PC-3 (cell line): ENCODE measurements at regions not wholly inside any gene's neighbourhood (a gene's known extent, or its start where the extent isn't known, plus 50 kb on each side); places are given as distances from the start of the nearest gene placed in this dataset.
"Not testable (repeated sequence)": the region's sequence is repeated elsewhere in the genome, so short reads cannot be mapped to it uniquely, and the experiment has no call there.

Experiments used
- ATAC-seq: fragments of 200-7000 bp; cut with Tn5 transposase; 2 replicates; pipeline ENCODE4 v1.9.1; 2020; ENCODE audit warnings: mild to moderate bottlenecking, moderate library complexity
- BruUV-seq: library from RNA; stranded (reverse); fragments of 400-500 nt; replicated peaks from 2 replicates; lab custom pipeline; 2021; lab: Mats Ljungman, UMichigan
- CTCF ChIA-PET: fragments of 300-600 bp; sonication (Branson Sonifier 250); formaldehyde crosslinking; loops from one replicate; lab custom pipeline; 2022; ENCODE audit warnings: antibody characterized with exemption; lab: Charles Lee
- POLR2A ChIA-PET: fragments of 300-600 bp; sonication (Branson Sonifier 250); formaldehyde crosslinking; loops from one replicate; lab custom pipeline; 2022; ENCODE audit warnings: antibody characterized with exemption; ENCODE audit not compliant: unreplicated experiment; lab: Charles Lee
- DNase-seq: peaks from one replicate; pipeline ENCODE4 v3.0.0-alpha.2; 2015
- H2AFZ ChIP-seq: fragments of 300-600 bp; sonication (generic); 2 replicates; pipeline ENCODE4 v1.6.0; 2016; ENCODE audit warnings: antibody characterized with exemption, low read length
- H3F3A ChIP-seq: fragments of 300-600 bp; sonication (generic); one replicate; pipeline ENCODE4 v1.6.0; 2017; ENCODE audit warnings: antibody characterized with exemption, low read length, control low read depth, mild to moderate bottlenecking; ENCODE audit not compliant: unreplicated experiment
- H3K27ac ChIP-seq: fragments of 300-600 bp; sonication (generic); 2 replicates; pipeline ENCODE4 v1.5.1; 2016; ENCODE audit warnings: mild to moderate bottlenecking, low read length
- H3K27me3 ChIP-seq: fragments of 300-600 bp; sonication (generic); 2 replicates; pipeline ENCODE4 v1.6.1; 2016; ENCODE audit warnings: low read length, mixed read lengths
- H3K36me3 ChIP-seq: fragments of 300-600 bp; sonication (generic); 2 replicates; pipeline ENCODE4 v1.6.1; 2016; ENCODE audit warnings: low read depth, mixed run types, low read length, mixed read lengths
- H3K4me1 ChIP-seq: fragments of 300-600 bp; sonication (generic); 2 replicates; pipeline ENCODE4 v1.5.1; 2016; ENCODE audit warnings: low read length; ENCODE audit not compliant: insufficient read depth
- H3K4me2 ChIP-seq: fragments of 300-600 bp; sonication (generic); 2 replicates; pipeline ENCODE4 v1.6.0; 2016; ENCODE audit warnings: low read length
- H3K4me3 ChIP-seq: fragments of 300-600 bp; sonication (generic); 2 replicates; pipeline ENCODE4 v1.5.1; 2016; ENCODE audit warnings: mild to moderate bottlenecking, low read length, mixed read lengths
- H3K79me2 ChIP-seq: fragments of 300-600 bp; sonication (generic); 2 replicates; pipeline ENCODE4 v1.6.1; 2017; ENCODE audit warnings: low read length, mixed read lengths
- H3K9ac ChIP-seq: fragments of 300-600 bp; sonication (generic); 2 replicates; pipeline ENCODE4 v1.6.0; 2016; ENCODE audit warnings: mild to moderate bottlenecking, low read length
- H3K9me2 ChIP-seq: fragments of 300-600 bp; sonication (generic); replicated peaks from 2 replicates; pipeline ENCODE4 v1.6.1; 2016; ENCODE audit warnings: mixed run types, low read length, mixed read lengths
- H3K9me3 ChIP-seq: fragments of 300-600 bp; sonication (generic); 2 replicates; pipeline ENCODE4 v1.6.1; 2016; ENCODE audit warnings: low read length, mixed read lengths
- H4K20me1 ChIP-seq: fragments of 300-600 bp; sonication (generic); 2 replicates; pipeline ENCODE4 v1.6.1; 2016; ENCODE audit warnings: low read length, mixed read lengths
- EZH2 ChIP-seq: fragments of 300-600 bp; sonication (generic); IDR thresholded peaks from one replicate; pipeline ENCODE4 v1.6.1; 2017; ENCODE audit warnings: antibody characterized with exemption, mild to moderate bottlenecking, low read length; ENCODE audit not compliant: unreplicated experiment
- EZH2phosphoT487 ChIP-seq: fragments of 300-600 bp; sonication (generic); IDR thresholded peaks from 2 replicates; pipeline ENCODE4 v1.6.1; 2018; ENCODE audit warnings: mild to moderate bottlenecking, antibody characterized with exemption, low read length, borderline replicate concordance
- intact Hi-C: fragments of 100-400 bp; cut with micrococcal nuclease; formaldehyde crosslinking; loops from 2 replicates; pipeline ENCODE4 v1.9.0; 2023
- TF ChIP-seq, protein P1 (sequence below): fragments of 300-600 bp; sonication (generic); conservative IDR thresholded peaks from 2 replicates; pipeline ENCODE4 v1.5.1; 2017; ENCODE audit warnings: antibody characterized with exemption, low read depth, mild to moderate bottlenecking, low read length

DNA sequence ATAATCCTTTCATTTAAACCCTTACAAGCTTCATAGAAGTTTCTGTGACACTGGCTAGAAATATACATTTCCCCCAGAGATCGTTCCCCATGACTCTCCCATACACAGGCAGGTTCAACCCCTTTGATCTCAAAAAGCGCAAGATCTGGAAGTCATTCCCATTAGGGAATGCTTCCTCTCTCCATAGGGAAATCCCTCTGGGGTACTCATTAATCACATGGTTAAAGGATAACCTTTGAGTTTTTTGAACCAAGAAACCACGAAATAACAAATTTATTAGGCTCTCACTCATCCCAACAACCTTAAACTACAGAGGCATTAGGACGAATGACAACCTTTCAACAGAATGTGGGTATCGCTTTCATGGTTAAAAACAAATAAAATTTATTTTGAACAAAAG lies 211.9 kb upstream of the PRICKLE2 start:
- DNase-seq (no peak), ATAC-seq (no peak)
- no peak overlapping the region for H3K4me3 ChIP-seq
- no peak overlapping the region for H3K27ac ChIP-seq
- TF ChIP-seq EZH2 (no peak), EZH2phosphoT487 (no peak)
- TF ChIP-seq, protein P1, sequence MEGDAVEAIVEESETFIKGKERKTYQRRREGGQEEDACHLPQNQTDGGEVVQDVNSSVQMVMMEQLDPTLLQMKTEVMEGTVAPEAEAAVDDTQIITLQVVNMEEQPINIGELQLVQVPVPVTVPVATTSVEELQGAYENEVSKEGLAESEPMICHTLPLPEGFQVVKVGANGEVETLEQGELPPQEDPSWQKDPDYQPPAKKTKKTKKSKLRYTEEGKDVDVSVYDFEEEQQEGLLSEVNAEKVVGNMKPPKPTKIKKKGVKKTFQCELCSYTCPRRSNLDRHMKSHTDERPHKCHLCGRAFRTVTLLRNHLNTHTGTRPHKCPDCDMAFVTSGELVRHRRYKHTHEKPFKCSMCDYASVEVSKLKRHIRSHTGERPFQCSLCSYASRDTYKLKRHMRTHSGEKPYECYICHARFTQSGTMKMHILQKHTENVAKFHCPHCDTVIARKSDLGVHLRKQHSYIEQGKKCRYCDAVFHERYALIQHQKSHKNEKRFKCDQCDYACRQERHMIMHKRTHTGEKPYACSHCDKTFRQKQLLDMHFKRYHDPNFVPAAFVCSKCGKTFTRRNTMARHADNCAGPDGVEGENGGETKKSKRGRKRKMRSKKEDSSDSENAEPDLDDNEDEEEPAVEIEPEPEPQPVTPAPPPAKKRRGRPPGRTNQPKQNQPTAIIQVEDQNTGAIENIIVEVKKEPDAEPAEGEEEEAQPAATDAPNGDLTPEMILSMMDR: no peak
- H3K9me3 ChIP-seq: no peaks in the 10 kb centered on the region
- H3K79me2 ChIP-seq: no peaks in the 10 kb centered on the region
- no peaks in the 10 kb centered on the region for H3F3A ChIP-seq
- H3K4me1 ChIP-seq: no peaks in the 10 kb centered on the region
- BruUV-seq: no TSS peak
- H3K4me2 ChIP-seq: no peak overlapping the region
- ChIA-PET CTCF (no interaction called here), POLR2A (no interaction called here)
- H3K9me2 ChIP-seq: no peaks in the 10 kb centered on the region
- H3K27me3 ChIP-seq: no peaks in the 10 kb centered on the region
- intact Hi-C loops: no loop called here
- no peaks in the 10 kb centered on the region for H4K20me1 ChIP-seq
- no peak overlapping the region for H2AFZ ChIP-seq
- no peaks in the 10 kb centered on the region for H3K36me3 ChIP-seq
- H3K9ac ChIP-seq: no peak overlapping the region

DNA sequence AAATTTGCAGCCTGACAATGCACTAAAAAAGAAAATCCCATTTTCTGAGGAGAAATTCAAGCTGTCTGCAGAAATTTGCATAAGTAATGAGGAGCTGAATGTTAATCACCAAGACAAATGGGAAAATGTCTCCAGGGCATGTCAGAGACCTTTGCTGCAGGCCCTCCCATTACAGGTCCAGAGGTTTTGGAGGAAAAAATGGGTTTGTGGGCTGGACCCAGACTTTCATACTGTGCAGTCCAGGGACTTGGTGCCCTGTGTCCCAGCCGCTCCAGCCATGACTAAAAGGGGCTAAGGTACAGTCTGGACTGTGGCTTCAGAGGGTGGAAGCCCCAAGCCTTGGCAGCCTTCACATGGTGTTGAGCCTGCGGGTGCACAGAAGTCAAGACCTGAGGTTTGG lies 209.8 kb upstream of the PRICKLE2 start:
- H3K9ac ChIP-seq, H3K79me2 ChIP-seq, H3K27ac ChIP-seq, BruUV-seq, H3K4me3 ChIP-seq, H3K4me1 ChIP-seq, CTCF ChIA-PET, H3K4me2 ChIP-seq, intact Hi-C loops, DNase-seq, H4K20me1 ChIP-seq, H3F3A ChIP-seq, POLR2A ChIA-PET, H2AFZ ChIP-seq, ATAC-seq, H3K27me3 ChIP-seq, H3K36me3 ChIP-seq, H3K9me2 ChIP-seq, H3K9me3 ChIP-seq: not testable (repeated sequence)

GRCh38 chr3:64432870-64433269 lies 207.6 kb upstream of the PRICKLE2 start:
- intact Hi-C loops: no loop called here
- no peaks in the 10 kb centered on the region for H3K36me3 ChIP-seq
- no peaks in the 10 kb centered on the region for H4K20me1 ChIP-seq
- POLR2A ChIA-PET: no interaction called here
- H3K9ac ChIP-seq: no peak overlapping the region
- H3F3A ChIP-seq: no peaks in the 10 kb centered on the region
- H3K4me2 ChIP-seq: no peak overlapping the region
- DNase-seq: no peak
- H3K4me3 ChIP-seq: no peak overlapping the region
- H3K9me2 ChIP-seq: no peaks in the 10 kb centered on the region
- H3K4me1 ChIP-seq: no peaks in the 10 kb centered on the region
- H3K27ac ChIP-seq: no peak overlapping the region
- no peak for ATAC-seq
- no peaks in the 10 kb centered on the region for H3K27me3 ChIP-seq
- CTCF ChIA-PET: no interaction called here
- no peak overlapping the region for H2AFZ ChIP-seq
- TF ChIP-seq, protein P1: no peak
- no peak for TF ChIP-seq EZH2phosphoT487
- no peak for TF ChIP-seq EZH2
- BruUV-seq: no TSS peak
- no peaks in the 10 kb centered on the region for H3K9me3 ChIP-seq
- no peaks in the 10 kb centered on the region for H3K79me2 ChIP-seq
